ENCODE measurements at regions not wholly inside any gene's neighbourhood (a gene's known extent, or its start where the extent isn't known, plus 50 kb on each side); places are given as distances from the start of the nearest gene placed in this dataset.

- TF ChIP-seq KDM1A (IDR thresholded peaks at IDR 0.05; ENCODE audit: borderline replicate concordance, low read length) (no peak), RNF2 (IDR thresholded peaks at IDR 0.05; ENCODE audit: borderline replicate concordance, low read depth, low read length, missing control alignments, poor library complexity, severe bottlenecking) (no peak), CTCF (IDR thresholded peaks at IDR 0.05; ENCODE audit: control extremely low read depth in 1 of 3, insufficient read depth in 1 of 3, low read depth in 1 of 3, low read length in 3 of 3) (no peak), CHD7 (IDR thresholded peaks at IDR 0.05; ENCODE audit: insufficient replicate concordance, low read length) (no peak)
- TF ChIP-seq, protein P1, sequence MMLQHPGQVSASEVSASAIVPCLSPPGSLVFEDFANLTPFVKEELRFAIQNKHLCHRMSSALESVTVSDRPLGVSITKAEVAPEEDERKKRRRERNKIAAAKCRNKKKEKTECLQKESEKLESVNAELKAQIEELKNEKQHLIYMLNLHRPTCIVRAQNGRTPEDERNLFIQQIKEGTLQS (IDR thresholded peaks at IDR 0.05; ENCODE audit: insufficient read depth, low read depth, low read length) = no peak
Observed at GRCh38 chr1:59243978-59244377, 52.9 kb upstream of the FGGY start (continued).

All from H1 (cell line).